Endothelial cell of umbilical vein (primary cell): ENCODE measurements at regions not wholly inside any gene's neighbourhood (a gene's known extent, or its start where the extent isn't known, plus 50 kb on each side); places are given as distances from the start of the nearest gene placed in this dataset.
"Not testable (repeated sequence)": the region's sequence is repeated elsewhere in the genome, so short reads cannot be mapped to it uniquely, and the experiment has no call there.

Experiments
- BruUV-seq: library from RNA; stranded (reverse); fragments of 400-500 nt; replicated peaks from 2 replicates; lab custom pipeline; 2021; lab: Mats Ljungman, UMichigan
- CTCF ChIA-PET: fragments of 300-600, 350-600 bp; sonication (Branson Sonifier 250); formaldehyde crosslinking; loops from one replicate; lab custom pipeline; 2021; ENCODE audit warnings: antibody characterized with exemption, inconsistent platforms; lab: Charles Lee
- POLR2A ChIA-PET: fragments of 300-600, 350-600 bp; sonication (Branson Sonifier 250); formaldehyde crosslinking; loops from one replicate; lab custom pipeline; 2021; ENCODE audit warnings: antibody characterized with exemption, inconsistent platforms; lab: Charles Lee
- DNase-seq: peaks from one replicate; pipeline ENCODE4 v3.0.0-alpha.2; 2011; ENCODE audit warnings: low read depth, low spot score
- FAIRE-seq: peaks from 2 replicates; lab custom pipeline; 2011; peaks lifted over from hg19 to GRCh38; lab: Jason Lieb, UNC
- H2AFZ ChIP-seq: 2 replicates; pipeline ENCODE4 v1.6.0; 2012; ENCODE audit warnings: low read depth, low read length, control low read depth, inconsistent platforms
- H3K27ac ChIP-seq: 2 replicates; pipeline ENCODE4 v1.5.1; 2011; ENCODE audit warnings: low read depth, mild to moderate bottlenecking, control low read depth, low read length, moderate library complexity; ENCODE audit not compliant: insufficient read depth
- H3K27me3 ChIP-seq, 2 experiments: 2 replicates each; pipeline versions ENCODE4 v1.6.0 to v1.6.1; 2011; ENCODE audit warnings: low read length in 2 of 2, mixed read lengths in 1 of 2; ENCODE audit not compliant: control insufficient read depth in 2 of 2, insufficient read depth in 2 of 2
- H3K36me3 ChIP-seq, 2 experiments: 2 replicates in 1 of 2; 3 replicates in 1 of 2; pipeline ENCODE4 v1.5.1; 2011; ENCODE audit warnings: low read length in 2 of 2, mild to moderate bottlenecking in 1 of 2, moderate library complexity in 1 of 2; ENCODE audit not compliant: control insufficient read depth in 2 of 2, insufficient read depth in 2 of 2; ENCODE audit errors: extremely low read depth in 1 of 2
- H3K4me1 ChIP-seq: 3 replicates; pipeline ENCODE4 v1.5.1; 2011; ENCODE audit warnings: mild to moderate bottlenecking, low read length; ENCODE audit not compliant: control insufficient read depth, insufficient read depth; ENCODE audit errors: extremely low read depth
- H3K4me2 ChIP-seq: 2 replicates; pipeline ENCODE4 v1.6.1; 2011; ENCODE audit warnings: low read length, control low read depth, mixed read lengths; ENCODE audit not compliant: insufficient read depth
- H3K4me3 ChIP-seq, 3 experiments: fragments of 200-600 bp in 1 of 3; sonication (generic), shearing (Covaris generic) in 1 of 3; replicated peaks in 1 of 3; 2 replicates each; pipeline ENCODE4 v1.5.1; 2011 to 2016; ENCODE audit warnings: control low read depth in 3 of 3, low read length in 3 of 3, mild to moderate bottlenecking in 2 of 3, inconsistent platforms in 1 of 3, low read depth in 1 of 3, moderate library complexity in 1 of 3; ENCODE audit not compliant: insufficient read depth in 1 of 3
- H3K79me2 ChIP-seq: 2 replicates; pipeline ENCODE4 v1.6.0; 2012; ENCODE audit warnings: low read length, inconsistent platforms; ENCODE audit not compliant: control insufficient read depth, insufficient read depth
- H3K9ac ChIP-seq: replicated peaks from 2 replicates; pipeline ENCODE3; 2011; ENCODE audit warnings: low read length, control low read depth; ENCODE audit not compliant: insufficient read depth; ENCODE audit errors: extremely low read depth
- H3K9me1 ChIP-seq: replicated peaks from 3 replicates; pipeline ENCODE4 v1.6.0; 2011; ENCODE audit warnings: mild to moderate bottlenecking, low read length; ENCODE audit not compliant: control insufficient read depth, insufficient read depth; ENCODE audit errors: extremely low read depth
- H3K9me3 ChIP-seq: replicated peaks from 2 replicates; pipeline ENCODE4 v1.5.1; 2012; ENCODE audit warnings: low read length, inconsistent platforms; ENCODE audit not compliant: control insufficient read depth, insufficient read depth
- H4K20me1 ChIP-seq: replicated peaks from 2 replicates; pipeline ENCODE3; 2011; ENCODE audit warnings: mild to moderate bottlenecking, low read length; ENCODE audit not compliant: control insufficient read depth, insufficient read depth; ENCODE audit errors: extremely low read depth
- EZH2 ChIP-seq: IDR thresholded peaks from 2 replicates; pipeline ENCODE4 v1.6.1; 2012; ENCODE audit warnings: borderline replicate concordance, low read depth, mild to moderate bottlenecking, moderate library complexity, low read length, inconsistent platforms; ENCODE audit not compliant: severe bottlenecking
- FOS ChIP-seq: IDR thresholded peaks from 2 replicates; pipeline ENCODE4 v1.6.1; 2011; ENCODE audit warnings: mild to moderate bottlenecking, low read length, moderate library complexity, borderline replicate concordance; ENCODE audit not compliant: insufficient read depth
- GATA2 ChIP-seq: IDR thresholded peaks from 2 replicates; pipeline ENCODE4 v1.7.0; 2011; ENCODE audit warnings: low read depth, mild to moderate bottlenecking, moderate library complexity, mixed read lengths, low read length; ENCODE audit not compliant: insufficient read length, insufficient read depth
- JUN ChIP-seq: IDR thresholded peaks from 2 replicates; pipeline ENCODE4 v1.6.1; 2011; ENCODE audit warnings: borderline replicate concordance, low read depth; ENCODE audit not compliant: insufficient read length, insufficient read depth
- MYC ChIP-seq: IDR thresholded peaks from one replicate; pipeline ENCODE4 v1.6.1; 2011; ENCODE audit warnings: mild to moderate bottlenecking, low read depth, low read length
- POLR2A ChIP-seq: IDR thresholded peaks from 2 replicates; pipeline ENCODE4 v1.6.1; 2012; ENCODE audit warnings: low read depth, mild to moderate bottlenecking, control low read depth, low read length
- POLR2AphosphoS5 ChIP-seq: IDR thresholded peaks from 2 replicates; pipeline ENCODE4 v1.6.1; 2012; ENCODE audit warnings: low read depth, mild to moderate bottlenecking, control low read depth, low read length, moderate library complexity; ENCODE audit not compliant: insufficient read depth
- dilution Hi-C: fragments of 300-500 bp; cut with MboI; formaldehyde crosslinking; loops from one replicate; pipeline ENCODE4 v1.15.0; 2019; ENCODE audit warnings: low sequenced_read_pairs; ENCODE audit not compliant: extremely low pct_ligation_motif_present
- intact Hi-C: fragments of 100-400 bp; cut with micrococcal nuclease; formaldehyde crosslinking; loops from one replicate; pipeline ENCODE4 v1.10.0; 2022
- TF ChIP-seq, protein P1 (sequence below): IDR thresholded peaks from 2 replicates; pipeline ENCODE4 v1.6.1; 2011; ENCODE audit not compliant: insufficient read depth, insufficient read length
- TF ChIP-seq, protein P2 (sequence below), 2 donors: IDR thresholded peaks; 1 replicate in 1 of 2; 2 replicates in 1 of 2; pipeline ENCODE4 v1.5.1; 2011; ENCODE audit warnings: low read length in 2 of 2, mild to moderate bottlenecking in 2 of 2, moderate library complexity in 2 of 2, control low read depth in 1 of 2, inconsistent platforms in 1 of 2, low read depth in 1 of 2; ENCODE audit not compliant: insufficient read depth in 1 of 2; ENCODE audit errors: extremely low read depth in 1 of 2

DNA sequence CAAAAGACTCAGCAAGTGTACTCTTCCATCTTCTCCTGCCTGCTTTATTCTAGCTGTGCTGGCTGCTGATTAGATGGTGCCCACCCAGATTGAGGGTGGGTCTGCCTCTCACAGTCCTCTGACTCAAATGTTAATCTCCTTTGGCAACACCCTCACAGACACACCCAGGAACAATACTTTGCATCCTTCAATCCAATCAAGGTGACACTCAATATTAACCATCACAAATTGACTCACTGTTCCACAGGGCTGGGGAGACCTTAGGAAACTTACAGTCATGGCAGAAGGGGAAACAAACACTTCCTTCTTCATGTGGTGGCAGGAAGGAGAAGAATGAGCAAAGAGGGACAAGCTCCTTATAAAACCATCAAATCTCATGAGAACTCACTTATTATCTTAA is 94.9 kb upstream of the PLSCR5 start:
- H3K27me3 ChIP-seq, H3K9ac ChIP-seq, POLR2A ChIA-PET, CTCF ChIA-PET, BruUV-seq, H3K4me1 ChIP-seq, H3K27ac ChIP-seq, H3K4me3 ChIP-seq, H3K79me2 ChIP-seq, H3K4me2 ChIP-seq, H2AFZ ChIP-seq, DNase-seq, dilution Hi-C loops, intact Hi-C loops, FAIRE-seq, H3K9me3 ChIP-seq, H3K36me3 ChIP-seq, H4K20me1 ChIP-seq, H3K9me1 ChIP-seq: not testable (repeated sequence)

DNA sequence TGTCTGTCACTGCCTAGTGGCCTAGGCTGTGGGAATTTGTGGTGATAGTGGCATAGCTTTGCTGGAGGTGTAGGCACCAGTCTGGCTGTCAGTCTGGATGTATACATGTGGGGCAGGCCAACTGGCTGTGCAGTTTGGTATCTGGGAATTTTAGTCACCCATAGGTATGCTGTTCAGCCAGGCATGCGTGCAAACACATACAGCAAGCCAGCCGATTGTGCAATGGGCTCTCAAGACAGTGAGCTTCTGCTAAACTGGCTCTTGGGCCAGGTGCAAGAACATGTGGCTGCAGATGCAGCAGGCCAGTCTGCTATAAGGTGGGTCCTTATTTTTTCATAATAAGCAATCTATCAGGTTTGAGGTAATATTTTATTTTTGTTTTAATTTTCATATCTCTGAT is 87.1 kb upstream of the PLSCR5 start:
- Histone ChIP-seq H3K27ac (no peak overlapping the region), H2AFZ (no peak overlapping the region), H3K36me3 (no peaks in the 10 kb centered on the region), H3K79me2 (no peaks in the 10 kb centered on the region), H3K4me3 (no peak overlapping the region), H3K9me1 (no peaks in the 10 kb centered on the region), H3K9ac (no peak overlapping the region), H3K4me2 (no peak overlapping the region), H3K9me3 (no peaks in the 10 kb centered on the region), H4K20me1 (no peaks in the 10 kb centered on the region), H3K4me1 (no peaks in the 10 kb centered on the region), H3K27me3 (no peaks in the 10 kb centered on the region)
- FAIRE-seq (no peak), DNase-seq (no peak)
- intact Hi-C loops (no loop called here), dilution Hi-C loops (no loop called here)
- no TSS peak for BruUV-seq
- CTCF ChIA-PET = no interaction called here
- POLR2A ChIA-PET = no interaction called here
- TF ChIP-seq, protein P1, sequence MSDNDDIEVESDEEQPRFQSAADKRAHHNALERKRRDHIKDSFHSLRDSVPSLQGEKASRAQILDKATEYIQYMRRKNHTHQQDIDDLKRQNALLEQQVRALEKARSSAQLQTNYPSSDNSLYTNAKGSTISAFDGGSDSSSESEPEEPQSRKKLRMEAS = no peak
- TF ChIP-seq, protein P2, sequence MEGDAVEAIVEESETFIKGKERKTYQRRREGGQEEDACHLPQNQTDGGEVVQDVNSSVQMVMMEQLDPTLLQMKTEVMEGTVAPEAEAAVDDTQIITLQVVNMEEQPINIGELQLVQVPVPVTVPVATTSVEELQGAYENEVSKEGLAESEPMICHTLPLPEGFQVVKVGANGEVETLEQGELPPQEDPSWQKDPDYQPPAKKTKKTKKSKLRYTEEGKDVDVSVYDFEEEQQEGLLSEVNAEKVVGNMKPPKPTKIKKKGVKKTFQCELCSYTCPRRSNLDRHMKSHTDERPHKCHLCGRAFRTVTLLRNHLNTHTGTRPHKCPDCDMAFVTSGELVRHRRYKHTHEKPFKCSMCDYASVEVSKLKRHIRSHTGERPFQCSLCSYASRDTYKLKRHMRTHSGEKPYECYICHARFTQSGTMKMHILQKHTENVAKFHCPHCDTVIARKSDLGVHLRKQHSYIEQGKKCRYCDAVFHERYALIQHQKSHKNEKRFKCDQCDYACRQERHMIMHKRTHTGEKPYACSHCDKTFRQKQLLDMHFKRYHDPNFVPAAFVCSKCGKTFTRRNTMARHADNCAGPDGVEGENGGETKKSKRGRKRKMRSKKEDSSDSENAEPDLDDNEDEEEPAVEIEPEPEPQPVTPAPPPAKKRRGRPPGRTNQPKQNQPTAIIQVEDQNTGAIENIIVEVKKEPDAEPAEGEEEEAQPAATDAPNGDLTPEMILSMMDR (IDR thresholded peaks at IDR 0.05; ENCODE audit: extremely low read depth in 1 of 2, insufficient read depth in 1 of 2, low read depth in 1 of 2, low read length in 2 of 2) = no peak
- TF ChIP-seq MYC (no peak), GATA2 (no peak), EZH2 (no peak), POLR2AphosphoS5 (no peak), FOS (no peak), JUN (no peak), POLR2A (no peak)
